ENCODE measurements at regions not wholly inside any gene's neighbourhood (a gene's known extent, or its start where the extent isn't known, plus 50 kb on each side); places are given as distances from the start of the nearest gene placed in this dataset.
A peak's percentile ranks its signal among the peaks of the same experiment; 100 is the strongest.

- Histone ChIP-seq H2BK120ac (ENCODE audit: low read depth, low read length) (no peak overlapping the region), H3K4me3 (ENCODE audit: insufficient read depth in 1 of 2, low read depth in 1 of 2, low read length in 2 of 2) (no peak overlapping the region), H3K9me3 (ENCODE audit: control insufficient read depth, low read length) (no peaks in the 10 kb centered on the region), H2AFZ (ENCODE audit: low read depth, low read length) (no peak overlapping the region), H3K79me1 (replicated peaks; ENCODE audit: low read length, poor library complexity, severe bottlenecking) (no peaks in the 10 kb centered on the region), H4K8ac (ENCODE audit: low read length) (no peak overlapping the region), H2AK5ac (ENCODE audit: low read length, severe bottlenecking) (no peak overlapping the region), H2BK5ac (ENCODE audit: low read depth, low read length, poor library complexity, severe bottlenecking) (no peak overlapping the region), H3K36me3 (ENCODE audit: control insufficient read depth in 1 of 2, insufficient read depth in 2 of 2, low read depth in 1 of 2, low read length in 2 of 2) (no peaks in the 10 kb centered on the region), H2BK12ac (ENCODE audit: low read length in 2 of 2) (no peak overlapping the region), H3K4me1 (ENCODE audit: control insufficient read depth, insufficient read depth, low read depth, low read length) (no peaks in the 10 kb centered on the region), H3K23ac (ENCODE audit: low read length in 2 of 2) (no peak overlapping the region), H4K91ac (ENCODE audit: low read length) (no peak overlapping the region), H3K14ac (ENCODE audit: low read length in 2 of 2) (no peak overlapping the region), H3K27me3 (ENCODE audit: control insufficient read depth in 1 of 2, insufficient read depth in 1 of 2, low read length in 2 of 2) (no peaks in the 10 kb centered on the region), H3K4ac (ENCODE audit: low read depth in 1 of 2, low read length in 2 of 2) (no peak overlapping the region), H3K9ac (ENCODE audit: low read length) (no peak overlapping the region), H3K18ac (ENCODE audit: low read depth in 1 of 2, low read length in 2 of 2) (no peak overlapping the region), H3K4me2 (ENCODE audit: low read length, poor library complexity, severe bottlenecking) (no peak overlapping the region), H2BK15ac (ENCODE audit: low read depth, poor library complexity, severe bottlenecking) (no peak overlapping the region), H3K27ac (ENCODE audit: low read length, poor library complexity, severe bottlenecking) (no peak overlapping the region)
- WGBS: 100% methylated on average over 1 of the region's 1 CpG
- no peak for DNase-seq
Observed at GRCh38 chr21:28762357-28762735, 230.3 kb downstream of the LTN1 start.

DNA sequence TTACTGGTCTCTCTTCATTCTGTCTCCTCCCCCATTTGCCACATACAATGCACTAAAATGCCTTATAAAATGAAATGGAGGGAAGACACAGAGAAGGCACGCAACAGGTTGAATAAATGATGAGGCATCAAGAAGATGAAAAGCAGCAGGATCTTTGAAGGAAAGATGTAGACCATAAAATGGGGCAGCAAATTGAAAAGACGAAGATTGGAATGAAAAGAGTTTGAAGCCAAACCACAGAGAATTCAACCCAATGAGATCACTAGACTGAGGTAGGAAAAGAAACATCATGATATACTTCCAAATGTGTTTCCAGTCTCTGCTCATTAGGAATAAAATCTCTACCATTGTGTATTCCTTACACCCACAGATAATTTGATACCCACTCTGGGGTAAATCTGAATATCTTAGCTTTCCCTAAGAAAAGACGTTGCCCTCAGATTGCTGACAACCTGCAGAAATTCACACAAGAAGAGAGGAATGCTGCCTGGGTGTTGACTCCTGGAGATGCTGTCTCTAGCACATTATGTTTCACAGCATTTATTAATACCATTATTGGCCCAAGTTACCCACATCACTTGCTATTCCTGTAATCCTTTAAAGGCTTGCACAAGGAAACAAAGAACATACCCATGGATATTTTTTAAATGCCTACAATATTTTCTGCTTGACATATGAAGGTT is 230.9 kb downstream of the LTN1 start:
- Histone ChIP-seq H3K36me3 (ENCODE audit: control insufficient read depth in 1 of 2, insufficient read depth in 2 of 2, low read depth in 1 of 2, low read length in 2 of 2) (no peaks in the 10 kb centered on the region), H3K4ac (ENCODE audit: low read depth in 1 of 2, low read length in 2 of 2) (no peak overlapping the region), H4K91ac (ENCODE audit: low read length) (no peak overlapping the region), H3K79me1 (replicated peaks; ENCODE audit: low read length, poor library complexity, severe bottlenecking) (no peaks in the 10 kb centered on the region), H2AFZ (ENCODE audit: low read depth, low read length) (no peak overlapping the region), H3K14ac (ENCODE audit: low read length in 2 of 2) (no peak overlapping the region), H3K18ac (ENCODE audit: low read depth in 1 of 2, low read length in 2 of 2) (no peak overlapping the region), H3K9me3 (ENCODE audit: control insufficient read depth, low read length) (no peaks in the 10 kb centered on the region), H4K8ac (ENCODE audit: low read length) (no peak overlapping the region), H3K4me2 (ENCODE audit: low read length, poor library complexity, severe bottlenecking) (no peak overlapping the region), H2BK15ac (ENCODE audit: low read depth, poor library complexity, severe bottlenecking) (no peak overlapping the region), H3K23ac (ENCODE audit: low read length in 2 of 2) (no peak overlapping the region), H3K27me3 (ENCODE audit: control insufficient read depth in 1 of 2, insufficient read depth in 1 of 2, low read length in 2 of 2) (no peaks in the 10 kb centered on the region), H3K4me3 (ENCODE audit: insufficient read depth in 1 of 2, low read depth in 1 of 2, low read length in 2 of 2) (no peak overlapping the region), H2BK120ac (ENCODE audit: low read depth, low read length) (no peak overlapping the region), H2AK5ac (ENCODE audit: low read length, severe bottlenecking) (no peak overlapping the region), H2BK5ac (ENCODE audit: low read depth, low read length, poor library complexity, severe bottlenecking) (no peak overlapping the region), H3K27ac (ENCODE audit: low read length, poor library complexity, severe bottlenecking) (peak overlapping the region; percentile 68), H2BK12ac (ENCODE audit: low read length in 2 of 2) (no peak overlapping the region), H3K4me1 (ENCODE audit: control insufficient read depth, insufficient read depth, low read depth, low read length) (no peaks in the 10 kb centered on the region), H3K9ac (ENCODE audit: low read length) (no peak overlapping the region)
- 56% methylated on average over 2 of the region's 3 CpGs for WGBS
- no peak for DNase-seq

GRCh38 chr21:28758883-28759242 is 233.8 kb downstream of the LTN1 start:
- WGBS: 0% methylated on average over 1 of the region's 1 CpG
- no peak overlapping the region for H4K8ac ChIP-seq (ENCODE audit: low read length)
- H3K23ac ChIP-seq (ENCODE audit: low read length in 2 of 2): no peak overlapping the region
- no peak overlapping the region for H2BK120ac ChIP-seq (ENCODE audit: low read depth, low read length)
- H3K4me2 ChIP-seq (ENCODE audit: low read length, poor library complexity, severe bottlenecking): no peak overlapping the region
- no peak overlapping the region for H3K4ac ChIP-seq (ENCODE audit: low read depth in 1 of 2, low read length in 2 of 2)
- H2BK15ac ChIP-seq (ENCODE audit: low read depth, poor library complexity, severe bottlenecking): no peak overlapping the region
- no peaks in the 10 kb centered on the region for H3K79me1 ChIP-seq (replicated peaks; ENCODE audit: low read length, poor library complexity, severe bottlenecking)
- H3K4me3 ChIP-seq (ENCODE audit: insufficient read depth in 1 of 2, low read depth in 1 of 2, low read length in 2 of 2): no peak overlapping the region
- H3K9me3 ChIP-seq (ENCODE audit: control insufficient read depth, low read length): no peaks in the 10 kb centered on the region
- no peak overlapping the region for H2AFZ ChIP-seq (ENCODE audit: low read depth, low read length)
- no peak overlapping the region for H2BK5ac ChIP-seq (ENCODE audit: low read depth, low read length, poor library complexity, severe bottlenecking)
- no peak overlapping the region for H4K91ac ChIP-seq (ENCODE audit: low read length)
- no peaks in the 10 kb centered on the region for H3K27me3 ChIP-seq (ENCODE audit: control insufficient read depth in 1 of 2, insufficient read depth in 1 of 2, low read length in 2 of 2)
- no peak overlapping the region for H3K9ac ChIP-seq (ENCODE audit: low read length)
- no peaks in the 10 kb centered on the region for H3K36me3 ChIP-seq (ENCODE audit: control insufficient read depth in 1 of 2, insufficient read depth in 2 of 2, low read depth in 1 of 2, low read length in 2 of 2)
- no peaks in the 10 kb centered on the region for H3K4me1 ChIP-seq (ENCODE audit: control insufficient read depth, insufficient read depth, low read depth, low read length)
- H2AK5ac ChIP-seq (ENCODE audit: low read length, severe bottlenecking): no peak overlapping the region
- H3K18ac ChIP-seq (ENCODE audit: low read depth in 1 of 2, low read length in 2 of 2): no peak overlapping the region
- DNase-seq: no peak
- no peak overlapping the region for H3K14ac ChIP-seq (ENCODE audit: low read length in 2 of 2)
- H3K27ac ChIP-seq (ENCODE audit: low read length, poor library complexity, severe bottlenecking): no peak overlapping the region
- no peak overlapping the region for H2BK12ac ChIP-seq (ENCODE audit: low read length in 2 of 2)

DNA sequence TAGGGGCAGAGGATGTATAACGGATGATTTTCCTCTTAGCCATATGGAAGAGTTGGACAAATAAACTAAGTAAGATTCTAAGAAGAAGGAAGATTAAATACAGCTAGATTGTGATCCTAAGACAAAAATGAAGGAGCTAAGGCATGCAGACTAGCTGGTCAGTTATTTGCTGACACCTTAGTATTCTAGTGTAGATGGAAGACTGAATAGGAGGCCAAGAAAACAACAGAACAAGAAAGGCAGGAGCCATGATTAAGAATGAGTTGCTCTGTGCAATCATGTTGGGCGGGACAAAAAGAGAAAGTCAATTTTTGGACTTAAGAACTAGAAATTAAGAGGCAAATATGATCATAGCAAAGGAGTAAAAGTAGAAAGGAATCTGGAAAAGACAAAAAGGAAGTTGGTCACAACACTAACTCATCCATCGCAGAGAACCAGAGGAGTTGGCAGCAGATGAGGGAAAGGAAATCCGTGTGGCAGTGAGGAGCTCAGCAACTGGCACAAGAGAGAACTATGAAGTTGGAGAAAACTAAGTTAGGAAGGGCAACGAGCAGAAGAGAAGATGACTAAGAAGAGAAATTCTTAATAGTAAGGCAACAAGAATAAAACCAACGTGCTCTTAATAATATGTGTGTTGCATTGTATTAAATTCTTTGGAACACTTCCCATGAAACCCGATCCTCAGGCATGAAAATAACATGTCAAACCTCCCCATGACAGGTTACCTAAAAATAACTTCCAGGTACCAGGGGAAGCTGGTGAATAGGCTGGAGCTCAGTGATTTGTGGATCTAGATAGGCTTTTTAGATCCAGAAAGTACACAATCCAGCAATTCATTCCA is 234.4 kb downstream of the LTN1 start:
- H2AFZ ChIP-seq (ENCODE audit: low read depth, low read length): no peak overlapping the region
- no peak overlapping the region for H3K4me2 ChIP-seq (ENCODE audit: low read length, poor library complexity, severe bottlenecking)
- no peak overlapping the region for H3K4ac ChIP-seq (ENCODE audit: low read depth in 1 of 2, low read length in 2 of 2)
- H2AK5ac ChIP-seq (ENCODE audit: low read length, severe bottlenecking): no peak overlapping the region
- H2BK15ac ChIP-seq (ENCODE audit: low read depth, poor library complexity, severe bottlenecking): no peak overlapping the region
- no peak overlapping the region for H3K18ac ChIP-seq (ENCODE audit: low read depth in 1 of 2, low read length in 2 of 2)
- H3K9ac ChIP-seq (ENCODE audit: low read length): no peak overlapping the region
- no peaks in the 10 kb centered on the region for H3K9me3 ChIP-seq (ENCODE audit: control insufficient read depth, low read length)
- H3K79me1 ChIP-seq (replicated peaks; ENCODE audit: low read length, poor library complexity, severe bottlenecking): no peaks in the 10 kb centered on the region
- H4K91ac ChIP-seq (ENCODE audit: low read length): no peak overlapping the region
- H4K8ac ChIP-seq (ENCODE audit: low read length): no peak overlapping the region
- H2BK120ac ChIP-seq (ENCODE audit: low read depth, low read length): no peak overlapping the region
- H3K4me1 ChIP-seq (ENCODE audit: control insufficient read depth, insufficient read depth, low read depth, low read length): no peaks in the 10 kb centered on the region
- WGBS: 79% methylated on average over 6 of the region's 7 CpGs
- no peak overlapping the region for H3K23ac ChIP-seq (ENCODE audit: low read length in 2 of 2)
- no peaks in the 10 kb centered on the region for H3K27me3 ChIP-seq (ENCODE audit: control insufficient read depth in 1 of 2, insufficient read depth in 1 of 2, low read length in 2 of 2)
- H2BK12ac ChIP-seq (ENCODE audit: low read length in 2 of 2): no peak overlapping the region
- no peak overlapping the region for H3K14ac ChIP-seq (ENCODE audit: low read length in 2 of 2)
- H3K27ac ChIP-seq (ENCODE audit: low read length, poor library complexity, severe bottlenecking): no peak overlapping the region
- H3K4me3 ChIP-seq (ENCODE audit: insufficient read depth in 1 of 2, low read depth in 1 of 2, low read length in 2 of 2): no peak overlapping the region
- H2BK5ac ChIP-seq (ENCODE audit: low read depth, low read length, poor library complexity, severe bottlenecking): no peak overlapping the region
- no peak for DNase-seq
- no peaks in the 10 kb centered on the region for H3K36me3 ChIP-seq (ENCODE audit: control insufficient read depth in 1 of 2, insufficient read depth in 2 of 2, low read depth in 1 of 2, low read length in 2 of 2)
